Kidney (tissue), 13 donors: ENCODE measurements at regions not wholly inside any gene's neighbourhood (a gene's known extent, or its start where the extent isn't known, plus 50 kb on each side); places are given as distances from the start of the nearest gene placed in this dataset.
"Not testable (repeated sequence)": the region's sequence is repeated elsewhere in the genome, so short reads cannot be mapped to it uniquely, and the experiment has no call there.

ENCODE experiments used
- DNase-seq, 5 donors: peaks; one replicate each; pipeline ENCODE4 v3.0.0-alpha.2; 2013 to 2020
- FAIRE-seq: peaks from 2 replicates; lab custom pipeline; 2012; peaks lifted over from hg19 to GRCh38; lab: Jason Lieb, UNC
- H3K27ac ChIP-seq, 2 donors: one replicate each; pipeline ENCODE4 v1.7.0; 2013; ENCODE audit warnings: low read depth in 2 of 2, low read length in 2 of 2, inconsistent platforms in 1 of 2
- H3K27me3 ChIP-seq: one replicate; pipeline ENCODE4 v1.7.1; 2013; ENCODE audit warnings: low read length, inconsistent platforms; ENCODE audit not compliant: control insufficient read depth, insufficient read depth
- H3K36me3 ChIP-seq, 3 donors: one replicate each; pipeline versions ENCODE4 v1.7.0 to v1.7.1; 2013; ENCODE audit warnings: low read length in 3 of 3, control low read depth in 1 of 3, inconsistent platforms in 1 of 3; ENCODE audit not compliant: insufficient read depth in 3 of 3, control insufficient read depth in 2 of 3
- H3K4me1 ChIP-seq, 3 donors: one replicate each; pipeline versions ENCODE4 v1.7.0 to v1.7.1; 2013; ENCODE audit warnings: low read length in 3 of 3, inconsistent platforms in 1 of 3, low read depth in 1 of 3; ENCODE audit not compliant: control insufficient read depth in 2 of 3, insufficient read depth in 2 of 3
- H3K4me3 ChIP-seq, 3 donors: one replicate each; pipeline versions ENCODE4 v1.7.0 to v1.8.1; 2013; ENCODE audit warnings: low read length in 3 of 3, control low read depth in 1 of 3, inconsistent platforms in 1 of 3
- H3K9ac ChIP-seq, 3 donors: one replicate each; pipeline versions ENCODE4 v1.7.0 to v1.7.1; 2013; ENCODE audit warnings: low read length in 3 of 3, control low read depth in 1 of 3, inconsistent platforms in 1 of 3
- H3K9me3 ChIP-seq, 3 donors: one replicate each; pipeline versions ENCODE4 v1.7.0 to v1.7.1; 2013; ENCODE audit warnings: low read length in 3 of 3, control low read depth in 1 of 3, inconsistent platforms in 1 of 3; ENCODE audit not compliant: control insufficient read depth in 2 of 3, insufficient read depth in 1 of 3
- CTCF ChIP-seq: IDR thresholded peaks from 3 replicates; pipeline ENCODE4 v1.5.1; 2012; ENCODE audit warnings: mild to moderate bottlenecking, moderate library complexity, borderline replicate concordance; ENCODE audit not compliant: insufficient read depth; ENCODE audit errors: extremely low read depth
- intact Hi-C: fragments of 100-400 bp; cut with DNase I; formaldehyde crosslinking; loops from one replicate; pipeline ENCODE4 v1.11.1; 2022
- donor health status: control.
- donor health status: control.
- donor health status: control.
- donor health status: control.
- donor health status: control.
- donor health status: DM: yes; HTN: yes; CAD: no.
- donor health status: Normal renal cell carcinoma (clear cell type).

- Histone ChIP-seq H3K27ac (peak overlapping the region; percentile 61 to 65), H3K4me1 (peaks cover 11 to 30% (median 13%) of the 10 kb centered on the region in 3 donors), H3K9me3 (no peaks in the 10 kb centered on the region), H3K36me3 (no peaks in the 10 kb centered on the region), H3K9ac (no peak overlapping the region), H3K4me3 (peak overlapping the region in 1 of 3 donors; percentile 16), H3K27me3 (no peaks in the 10 kb centered on the region)
- no peak for FAIRE-seq
- no peak for TF ChIP-seq CTCF
- intact Hi-C loops, result no loop called here
- DNase-seq, result peak in 2 of 5 donors; percentile 67 to 69
Observed at GRCh38 chr21:33968080-33968994, 52.7 kb upstream of the ATP5PO start.

GRCh38 chr21:33967086-33967571 lies 51.5 kb upstream of the ATP5PO start:
- Histone ChIP-seq H3K9ac (no peak overlapping the region), H3K4me3 (no peak overlapping the region), H3K27me3 (no peaks in the 10 kb centered on the region), H3K9me3 (no peaks in the 10 kb centered on the region), H3K36me3 (no peaks in the 10 kb centered on the region), H3K27ac (no peak overlapping the region), H3K4me1 (peaks cover 11 to 30% (median 13%) of the 10 kb centered on the region in 3 donors)
- no peak for TF ChIP-seq CTCF
- FAIRE-seq, result no peak
- intact Hi-C loops, result no loop called here
- peak in 2 of 5 donors; percentile 51 to 58 for DNase-seq

GRCh38 chr21:33966324-33966949 lies 50.8 kb upstream of the ATP5PO start:
- TF ChIP-seq CTCF, result no peak
- no peak overlapping the region for H3K27ac ChIP-seq
- peaks cover 6 to 25% (median 11%) of the 10 kb centered on the region in 3 donors for H3K4me1 ChIP-seq
- H3K9me3 ChIP-seq, result no peaks in the 10 kb centered on the region
- H3K36me3 ChIP-seq, result no peaks in the 10 kb centered on the region
- intact Hi-C loops, result no loop called here
- peak in 2 of 5 donors; percentile 27 to 33 for DNase-seq
- no peaks in the 10 kb centered on the region for H3K27me3 ChIP-seq
- no peak overlapping the region for H3K4me3 ChIP-seq
- no peak for FAIRE-seq
- no peak overlapping the region for H3K9ac ChIP-seq

GRCh38 chr21:33965662-33966061 lies 50.1 kb upstream of the ATP5PO start:
- H3K36me3 ChIP-seq, intact Hi-C loops, FAIRE-seq, H3K9ac ChIP-seq, H3K27me3 ChIP-seq, DNase-seq, H3K9me3 ChIP-seq, H3K27ac ChIP-seq, H3K4me3 ChIP-seq: not testable (repeated sequence)
- peaks cover 5 to 23% (median 11%) of the 10 kb centered on the region in 3 donors for H3K4me1 ChIP-seq
